ENCODE measurements at regions not wholly inside any gene's neighbourhood (a gene's known extent, or its start where the extent isn't known, plus 50 kb on each side); places are given as distances from the start of the nearest gene placed in this dataset.
A peak's percentile ranks its signal among the peaks of the same experiment; 100 is the strongest.

GRCh38 chr13:105448811-105449210, 1086.7 kb downstream of the EFNB2 start:
- TF ChIP-seq EZH2 (IDR thresholded peaks at IDR 0.05; ENCODE audit: low read length, missing control alignments), result no peak
- TF ChIP-seq CTCF (conservative IDR thresholded peaks at IDR 0.05 in 1 of 2, IDR thresholded peaks at IDR 0.05 in 1 of 2; ENCODE audit: low read depth in 1 of 2, low read length in 2 of 2), result no peak
- DNase-seq (ENCODE audit: low read depth in 2 of 2), result no peak

DNA sequence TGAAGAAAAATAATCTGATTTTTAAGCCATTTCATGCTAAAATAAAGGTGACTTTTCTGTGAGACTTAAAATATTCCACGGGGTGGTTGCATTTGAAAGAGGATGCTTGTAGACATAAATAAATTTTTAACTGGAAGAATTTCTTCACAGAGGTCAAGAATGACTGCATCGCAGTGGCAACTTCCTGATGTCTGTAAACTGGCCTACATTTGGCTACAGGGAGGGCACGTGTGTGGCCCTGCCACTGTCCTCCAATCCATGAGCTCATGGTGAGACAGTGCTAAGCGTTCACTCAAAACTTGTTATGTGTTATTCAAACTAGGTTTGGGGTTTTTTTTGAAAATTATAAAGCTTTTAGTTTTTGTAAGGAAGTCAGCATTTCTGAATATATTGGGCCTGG, 1089.3 kb downstream of the EFNB2 start:
- Histone ChIP-seq H3K27ac (ENCODE audit: insufficient read depth, low read length) (peak overlapping the region; percentile 38), H3K9ac (ENCODE audit: insufficient read depth, low read length) (no peak overlapping the region), H3K79me2 (ENCODE audit: control insufficient read depth, insufficient read depth, low read length) (no peaks in the 10 kb centered on the region), H2AFZ (ENCODE audit: low read length) (peak overlapping the region; percentile 6), H4K20me1 (ENCODE audit: control insufficient read depth, extremely low read depth, insufficient read depth, low read length) (no peaks in the 10 kb centered on the region), H3K4me3 (replicated peaks in 1 of 4; ENCODE audit: control extremely low read depth in 1 of 4, insufficient read depth in 1 of 4, low read depth in 3 of 4, low read length in 4 of 4) (peak overlapping the region in 3 of 4 experiments; percentile 20 to 35 (median 23)), H3K4me2 (ENCODE audit: extremely low read depth, insufficient read depth, low read length) (peak overlapping the region; percentile 68), H3K36me3 (ENCODE audit: control insufficient read depth, insufficient read depth, low read length) (no peaks in the 10 kb centered on the region), H3K4me1 (ENCODE audit: control insufficient read depth, extremely low read depth, insufficient read depth, low read length) (peaks cover 2% of the 10 kb centered on the region), H3K9me3 (ENCODE audit: control insufficient read depth, insufficient read depth, low read depth, low read length) (no peaks in the 10 kb centered on the region), H3K27me3 (ENCODE audit: control insufficient read depth, insufficient read depth, low read length) (no peaks in the 10 kb centered on the region)
- TF ChIP-seq EZH2 (IDR thresholded peaks at IDR 0.05; ENCODE audit: low read length, missing control alignments) (no peak), CTCF (conservative IDR thresholded peaks at IDR 0.05 in 1 of 2, IDR thresholded peaks at IDR 0.05 in 1 of 2; ENCODE audit: low read depth in 1 of 2, low read length in 2 of 2) (no peak)
- peak in 1 of 2 donors; percentile 52 for DNase-seq (ENCODE audit: low read depth in 2 of 2)

More at GRCh38 chr13:105448811-105449210, 1086.7 kb downstream of the EFNB2 start:
- Histone ChIP-seq H4K20me1 (ENCODE audit: control insufficient read depth, extremely low read depth, insufficient read depth, low read length) (no peaks in the 10 kb centered on the region), H2AFZ (ENCODE audit: low read length) (no peak overlapping the region), H3K9me3 (ENCODE audit: control insufficient read depth, insufficient read depth, low read depth, low read length) (no peaks in the 10 kb centered on the region), H3K4me2 (ENCODE audit: extremely low read depth, insufficient read depth, low read length) (no peak overlapping the region), H3K79me2 (ENCODE audit: control insufficient read depth, insufficient read depth, low read length) (no peaks in the 10 kb centered on the region), H3K27ac (ENCODE audit: insufficient read depth, low read length) (no peak overlapping the region), H3K36me3 (ENCODE audit: control insufficient read depth, insufficient read depth, low read length) (no peaks in the 10 kb centered on the region), H3K4me1 (ENCODE audit: control insufficient read depth, extremely low read depth, insufficient read depth, low read length) (no peaks in the 10 kb centered on the region), H3K27me3 (ENCODE audit: control insufficient read depth, insufficient read depth, low read length) (no peaks in the 10 kb centered on the region), H3K9ac (ENCODE audit: insufficient read depth, low read length) (no peak overlapping the region), H3K4me3 (replicated peaks in 1 of 4; ENCODE audit: control extremely low read depth in 1 of 4, insufficient read depth in 1 of 4, low read depth in 3 of 4, low read length in 4 of 4) (no peak overlapping the region)

DNA sequence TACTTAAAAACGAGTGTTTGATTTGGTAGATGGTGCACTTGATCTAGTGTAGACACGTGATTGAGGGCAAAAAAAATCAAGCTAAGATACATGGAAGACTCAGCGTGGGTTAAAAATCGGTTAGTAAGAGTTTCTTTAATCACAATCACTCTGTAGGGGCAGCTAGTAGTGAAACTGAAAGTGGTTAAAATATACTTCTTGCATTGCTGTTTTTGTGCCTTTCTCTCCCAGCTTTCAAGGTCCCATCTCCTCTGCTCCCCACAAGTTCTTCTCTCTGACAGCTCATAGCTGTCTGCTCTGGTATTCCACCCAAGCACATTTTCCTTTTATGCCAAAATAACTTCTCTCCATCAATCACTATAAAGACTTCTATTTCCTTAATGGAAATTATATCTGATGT, 1089.7 kb downstream of the EFNB2 start:
- peak in 1 of 2 donors; percentile 52 for DNase-seq (ENCODE audit: low read depth in 2 of 2)
- peak overlapping the region; percentile 77 for H2AFZ ChIP-seq (ENCODE audit: low read length)
- H3K4me3 ChIP-seq (replicated peaks in 1 of 4; ENCODE audit: control extremely low read depth in 1 of 4, insufficient read depth in 1 of 4, low read depth in 3 of 4, low read length in 4 of 4), result peak overlapping the region; percentile 20 to 35 (median 24)

More for the DNA sequence above, 1089.7 kb downstream of the EFNB2 start:
- no peaks in the 10 kb centered on the region for H3K27me3 ChIP-seq (ENCODE audit: control insufficient read depth, insufficient read depth, low read length)
- H3K36me3 ChIP-seq (ENCODE audit: control insufficient read depth, insufficient read depth, low read length), result no peaks in the 10 kb centered on the region
- H3K4me1 ChIP-seq (ENCODE audit: control insufficient read depth, extremely low read depth, insufficient read depth, low read length), result peaks cover 2% of the 10 kb centered on the region
- no peak overlapping the region for H3K9ac ChIP-seq (ENCODE audit: insufficient read depth, low read length)
- no peaks in the 10 kb centered on the region for H4K20me1 ChIP-seq (ENCODE audit: control insufficient read depth, extremely low read depth, insufficient read depth, low read length)
- TF ChIP-seq CTCF (conservative IDR thresholded peaks at IDR 0.05 in 1 of 2, IDR thresholded peaks at IDR 0.05 in 1 of 2; ENCODE audit: low read depth in 1 of 2, low read length in 2 of 2) (no peak), EZH2 (IDR thresholded peaks at IDR 0.05; ENCODE audit: low read length, missing control alignments) (no peak)
- H3K4me2 ChIP-seq (ENCODE audit: extremely low read depth, insufficient read depth, low read length), result peak overlapping the region; percentile 68
- H3K79me2 ChIP-seq (ENCODE audit: control insufficient read depth, insufficient read depth, low read length), result no peaks in the 10 kb centered on the region
- no peaks in the 10 kb centered on the region for H3K9me3 ChIP-seq (ENCODE audit: control insufficient read depth, insufficient read depth, low read depth, low read length)
- H3K27ac ChIP-seq (ENCODE audit: insufficient read depth, low read length), result peak overlapping the region; percentile 38
